ENCODE measurements at regions not wholly inside any gene's neighbourhood (a gene's known extent, or its start where the extent isn't known, plus 50 kb on each side); places are given as distances from the start of the nearest gene placed in this dataset.
"Not testable (repeated sequence)": the region's sequence is repeated elsewhere in the genome, so short reads cannot be mapped to it uniquely, and the experiment has no call there.

DNA sequence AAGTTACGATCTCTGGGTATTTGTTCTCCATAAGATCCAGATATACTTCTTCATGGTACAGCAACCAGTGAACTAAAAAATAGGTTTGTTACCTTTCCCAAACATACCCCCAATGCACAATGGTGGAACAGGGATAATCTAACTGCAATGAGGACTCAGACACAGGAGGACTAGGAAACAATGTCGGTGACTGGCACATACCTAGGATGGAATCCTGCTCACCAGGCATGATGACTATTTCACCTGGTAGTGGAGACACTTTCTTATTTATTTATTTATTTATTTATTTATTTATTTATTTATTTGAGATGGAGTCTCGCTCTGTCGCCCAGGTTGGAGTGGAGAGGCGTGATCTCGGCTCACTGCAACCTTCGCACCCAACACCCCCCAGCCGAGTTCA, 159.9 kb upstream of the CCNH start:
- FAIRE-seq = no peak
- DNase-seq (ENCODE audit: insufficient read length, low spot score) = no peak

DNA sequence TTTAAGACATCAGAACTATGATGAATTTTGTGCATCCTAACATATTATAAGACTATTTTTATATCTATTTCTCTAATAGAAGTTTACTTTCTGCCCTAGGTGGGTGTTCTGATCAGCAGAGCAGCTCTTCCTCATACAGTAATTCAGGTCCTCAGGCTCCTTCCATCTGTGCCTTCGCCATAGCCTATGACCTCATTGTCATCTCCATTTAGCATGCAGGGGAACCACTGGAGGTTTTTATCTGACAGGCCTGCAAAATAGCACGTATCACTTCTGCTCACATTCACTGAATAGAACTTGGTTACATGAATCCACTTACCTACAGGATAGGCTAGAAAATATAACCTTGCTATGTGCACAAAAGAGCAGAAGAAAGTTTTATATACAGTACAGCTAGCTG, 159.4 kb upstream of the CCNH start:
- DNase-seq (ENCODE audit: insufficient read length, low spot score) (no peak), FAIRE-seq (no peak)

DNA sequence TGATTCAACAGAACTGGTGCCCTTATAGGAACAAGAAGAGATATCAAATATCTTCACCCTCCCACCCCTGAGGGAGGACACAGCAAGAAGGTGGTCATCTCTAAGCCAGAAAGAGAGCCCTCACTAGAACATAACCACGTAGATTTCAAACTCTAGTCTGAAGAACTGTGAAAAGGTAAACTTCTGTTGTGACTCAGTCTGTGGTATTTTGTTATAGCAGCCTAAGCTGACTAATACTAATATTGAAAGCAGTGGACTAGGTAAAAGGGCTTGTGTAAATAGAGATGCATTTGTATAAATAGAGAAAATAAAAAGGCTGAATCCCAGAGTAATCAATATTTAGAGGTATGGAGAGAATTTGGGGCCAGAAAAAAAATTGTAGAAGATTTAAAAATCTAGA, 157.6 kb upstream of the CCNH start:
- FAIRE-seq (no peak), DNase-seq (ENCODE audit: insufficient read length, low spot score) (no peak)

DNA sequence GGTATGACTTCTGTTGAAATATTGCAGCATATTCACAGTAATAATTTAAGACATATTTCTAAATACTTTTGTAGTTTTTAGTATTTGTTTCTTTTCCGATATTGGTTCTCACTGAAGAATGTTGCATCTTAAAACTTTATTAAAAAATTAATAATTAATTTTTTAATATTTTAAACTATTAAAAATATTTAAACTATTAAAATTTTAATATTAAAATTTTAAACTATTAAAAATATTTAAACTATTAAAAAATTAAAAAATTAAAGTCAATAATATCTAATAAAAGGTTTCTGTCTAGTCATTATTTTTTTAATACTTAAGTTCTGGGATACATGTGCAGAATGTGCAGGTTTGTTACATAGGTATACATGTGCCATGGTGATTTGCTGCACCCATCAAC, 149.3 kb upstream of the CCNH start:
- no peak for FAIRE-seq
- no peak for DNase-seq (ENCODE audit: insufficient read length, low spot score)

DNA sequence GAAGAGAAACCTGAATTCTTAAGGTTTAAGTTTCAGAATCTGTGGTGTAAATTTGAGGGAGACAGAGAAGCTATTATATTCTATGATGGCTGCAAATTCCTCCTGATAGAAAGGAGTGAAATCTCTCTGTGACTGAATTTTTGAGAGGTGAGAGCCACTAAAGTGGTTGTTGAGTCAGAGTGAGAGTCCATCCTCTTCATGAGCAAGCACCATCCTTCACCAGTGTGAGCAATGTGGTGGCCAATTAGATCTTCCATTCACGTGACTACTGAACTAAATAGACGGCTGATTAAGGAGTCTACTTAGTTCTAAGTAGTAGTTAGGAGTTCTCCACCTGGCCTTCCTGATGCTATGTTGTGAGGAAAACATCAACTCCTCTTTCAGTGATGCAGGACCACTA, 147.8 kb upstream of the CCNH start:
- DNase-seq (ENCODE audit: insufficient read length, low spot score) (no peak), FAIRE-seq (no peak)

DNA sequence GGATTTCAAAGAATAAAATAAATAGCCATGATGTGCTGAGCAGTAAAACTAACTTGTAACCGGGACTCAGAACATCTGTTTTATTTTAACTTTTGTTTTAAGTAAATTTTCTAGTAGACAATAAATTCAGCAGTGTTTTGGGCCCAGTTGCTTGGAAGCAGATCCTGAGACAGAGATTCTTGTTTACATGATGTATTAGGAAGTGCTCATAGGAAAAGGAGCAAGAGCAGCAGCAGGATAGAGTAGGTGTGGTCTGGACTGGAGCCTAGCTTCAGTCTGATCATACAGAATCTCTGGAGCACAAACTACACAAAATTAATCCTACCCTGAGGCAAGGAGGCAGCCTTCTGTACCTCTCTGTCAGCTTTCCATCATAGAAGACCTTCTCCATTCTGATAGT, 139.2 kb upstream of the CCNH start:
- DNase-seq (ENCODE audit: insufficient read length, low spot score) = no peak
- FAIRE-seq = no peak

DNA sequence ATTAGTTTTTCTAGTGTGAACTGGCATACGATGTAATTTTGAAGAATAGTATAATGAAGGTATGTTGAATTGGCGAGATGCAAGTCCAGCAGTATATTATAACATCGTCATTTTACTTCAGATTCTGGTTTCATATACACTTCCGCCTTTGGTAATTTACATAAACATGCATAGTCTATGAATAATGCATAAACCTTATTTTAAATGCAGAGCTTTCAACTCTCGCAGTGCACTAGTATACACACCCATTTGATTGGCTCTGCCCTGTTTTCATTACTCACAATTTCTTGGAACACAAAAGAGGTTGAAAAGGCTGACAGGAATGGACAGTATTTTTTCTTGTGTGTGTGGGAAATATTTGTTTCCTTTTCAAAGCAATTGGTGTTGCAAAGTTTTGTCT, 128.9 kb upstream of the CCNH start:
- no peak for FAIRE-seq

DNA sequence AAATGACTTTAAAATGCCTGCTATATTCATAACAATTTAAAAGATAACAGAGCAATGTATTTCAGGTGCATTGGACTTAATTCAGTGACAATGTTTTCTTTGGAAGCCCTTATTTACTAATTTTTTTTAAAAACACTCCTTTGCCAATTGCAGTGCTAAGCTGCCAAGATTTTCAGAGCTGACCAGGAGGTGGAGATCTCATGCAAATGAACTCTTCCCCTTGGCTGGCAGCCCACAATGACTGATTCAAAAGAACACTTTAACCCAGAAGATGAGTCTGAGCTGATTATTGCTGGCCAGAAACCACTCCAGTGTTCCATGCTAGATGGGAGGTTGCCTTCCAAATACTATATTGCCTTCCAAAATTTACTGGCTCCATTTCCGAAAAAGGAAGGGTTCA, 128.3 kb upstream of the CCNH start:
- no peak for DNase-seq (ENCODE audit: insufficient read length, low spot score)
- FAIRE-seq = no peak

More for the DNA sequence above, 128.9 kb upstream of the CCNH start:
- DNase-seq (ENCODE audit: insufficient read length, low spot score) = no peak

DNA sequence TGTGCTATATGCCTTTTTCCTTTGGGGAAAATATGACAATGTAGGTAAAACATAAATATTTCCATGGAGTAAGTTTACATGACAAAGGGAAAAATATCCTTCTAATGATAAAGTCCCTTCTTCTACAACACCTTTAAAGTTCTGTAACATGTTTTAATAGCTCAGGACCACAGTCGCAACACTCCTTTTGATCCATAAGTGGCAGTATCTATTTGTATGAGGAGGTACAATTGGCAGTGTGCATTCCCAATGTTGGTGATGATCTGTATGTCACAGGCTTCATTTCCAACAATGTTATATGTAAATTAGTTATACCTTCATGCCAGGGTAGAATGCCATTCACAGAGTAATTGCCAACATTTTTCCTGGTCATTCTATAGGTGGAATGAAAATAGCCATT, 127.1 kb upstream of the CCNH start:
- DNase-seq (ENCODE audit: insufficient read length, low spot score) (no peak), FAIRE-seq (no peak)

DNA sequence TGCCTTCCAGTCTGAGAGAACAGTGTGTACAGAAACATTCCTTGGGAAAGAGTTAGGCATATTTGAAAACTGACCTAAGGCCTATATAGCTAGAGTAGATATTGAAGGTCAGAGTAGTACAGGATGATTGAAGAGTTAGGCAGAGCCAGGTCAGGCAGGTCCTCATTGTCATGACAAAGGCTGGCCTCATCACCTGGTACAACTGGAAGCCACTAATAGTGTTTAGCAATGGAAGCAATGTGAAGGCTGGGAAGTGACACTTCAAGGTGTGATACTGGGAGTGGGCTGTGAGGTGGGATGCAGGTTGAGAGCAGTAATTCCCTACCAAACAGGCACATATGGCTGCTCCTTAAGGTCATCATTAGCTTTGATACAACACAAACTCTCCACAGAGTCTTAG, 123.6 kb upstream of the CCNH start:
- DNase-seq (ENCODE audit: insufficient read length, low spot score) (no peak), FAIRE-seq (no peak)

DNA sequence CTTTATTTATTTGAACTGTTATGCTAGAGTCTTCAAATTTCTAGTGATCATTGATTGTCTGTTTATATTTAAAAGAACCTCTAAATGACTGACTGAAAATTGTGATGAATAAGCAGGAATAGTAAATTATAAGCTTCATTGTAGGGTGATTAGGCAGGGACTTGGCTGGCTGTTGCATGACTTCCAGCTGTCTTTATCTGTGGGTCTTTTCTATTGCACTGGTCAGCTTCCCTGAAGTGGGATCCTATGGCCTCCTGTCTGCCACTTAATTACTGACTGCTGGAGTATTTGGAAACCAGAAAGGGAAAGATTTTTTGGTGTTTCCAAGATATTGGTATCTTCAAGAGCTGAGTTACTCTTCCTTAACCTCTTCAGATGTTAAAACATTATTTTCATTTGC, 123.0 kb upstream of the CCNH start:
- DNase-seq (ENCODE audit: insufficient read length, low spot score) (no peak), FAIRE-seq (no peak)

DNA sequence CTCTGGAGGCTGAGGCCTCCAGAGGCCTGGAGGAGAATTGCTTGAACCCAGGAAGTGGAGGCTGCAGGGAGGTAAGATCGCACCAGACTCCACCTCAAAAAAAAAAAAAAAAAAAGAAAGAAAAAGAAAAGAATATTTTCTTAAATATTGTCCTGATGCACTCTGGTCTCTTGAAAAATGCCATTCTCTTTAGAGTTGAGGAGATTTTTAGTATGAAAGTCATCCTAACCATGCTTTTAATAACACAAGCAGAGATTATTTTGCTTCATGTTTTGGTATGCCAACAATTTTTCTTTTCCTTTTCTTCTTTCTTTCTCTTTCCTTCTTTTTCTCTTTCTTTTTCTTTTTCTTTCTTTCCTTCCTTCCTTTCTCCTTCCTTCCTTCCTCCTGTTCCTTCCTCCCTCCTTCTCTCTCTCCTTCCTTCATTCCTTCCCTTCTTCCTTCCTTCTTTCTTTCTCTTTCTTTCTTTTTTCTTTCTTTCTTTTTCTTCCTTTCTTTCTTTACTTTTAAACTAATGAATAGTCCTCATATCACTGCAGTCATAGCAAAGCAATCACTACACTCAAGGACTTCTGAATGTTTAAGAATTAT, 116.9 kb upstream of the CCNH start:
- FAIRE-seq (no peak), DNase-seq (ENCODE audit: insufficient read length, low spot score) (no peak)

DNA sequence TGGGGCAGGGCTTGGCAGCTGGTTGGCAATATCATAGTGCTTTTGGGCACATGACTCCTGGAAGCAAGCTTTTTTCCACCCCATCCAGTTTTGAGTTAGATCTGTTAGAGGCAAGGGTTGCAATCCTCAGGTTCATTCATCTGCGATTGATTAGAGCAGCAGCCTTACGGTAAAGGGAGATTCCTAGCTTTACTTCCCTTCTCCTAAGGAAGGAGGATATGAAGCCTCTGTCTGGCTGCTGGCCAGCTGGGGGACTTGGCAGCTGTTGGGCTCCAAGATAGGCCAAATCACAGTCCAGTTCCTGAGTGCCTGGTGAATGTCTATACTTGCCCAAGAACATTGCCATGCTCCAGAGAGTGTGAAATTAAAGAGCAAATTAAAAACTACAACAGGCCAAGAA, 113.4 kb upstream of the CCNH start:
- FAIRE-seq (no peak), DNase-seq (ENCODE audit: insufficient read length, low spot score) (no peak)

DNA sequence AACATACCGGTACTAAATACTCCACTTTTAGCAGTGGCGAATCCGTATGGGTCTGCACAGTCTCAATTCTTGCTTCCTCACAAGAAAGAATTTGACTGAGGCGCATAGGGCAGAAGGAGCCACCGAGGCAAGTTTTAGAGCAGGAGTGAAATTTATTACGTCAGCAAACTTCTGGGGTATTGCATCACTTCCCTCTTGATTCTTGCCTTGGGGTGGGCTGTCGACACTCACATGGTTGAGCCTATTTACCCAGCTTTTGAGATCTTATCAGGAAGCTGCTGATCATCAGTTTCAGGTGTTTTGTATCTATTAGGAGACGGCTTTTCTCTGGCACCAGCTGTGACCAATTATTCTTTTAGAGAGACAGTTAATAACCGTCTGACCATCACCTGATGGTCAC, 111.5 kb upstream of the CCNH start:
- FAIRE-seq = no peak

DNA sequence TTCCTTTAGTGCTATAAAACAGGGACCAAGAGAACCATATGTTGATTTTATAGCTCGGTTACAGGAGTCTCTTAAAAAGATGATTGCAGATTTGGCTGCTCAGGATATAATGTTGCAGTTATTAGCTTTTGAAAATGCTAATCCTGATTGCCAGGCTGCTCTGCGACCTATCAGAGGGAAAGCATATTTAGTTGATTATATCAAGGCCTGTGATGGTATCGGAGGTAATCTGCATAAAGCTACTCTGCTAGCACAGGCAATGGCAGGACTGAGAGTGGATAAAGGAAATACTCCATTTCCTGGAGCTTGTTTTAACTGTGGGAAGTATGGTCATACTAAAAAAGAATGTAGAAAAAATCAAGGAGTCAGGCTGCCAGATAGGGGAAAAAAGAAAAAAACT, 99.0 kb upstream of the CCNH start:
- FAIRE-seq; DNase-seq (ENCODE audit: insufficient read length, low spot score): not testable (repeated sequence)

More for the DNA sequence above, 111.5 kb upstream of the CCNH start:
- no peak for DNase-seq (ENCODE audit: insufficient read length, low spot score)

DNA sequence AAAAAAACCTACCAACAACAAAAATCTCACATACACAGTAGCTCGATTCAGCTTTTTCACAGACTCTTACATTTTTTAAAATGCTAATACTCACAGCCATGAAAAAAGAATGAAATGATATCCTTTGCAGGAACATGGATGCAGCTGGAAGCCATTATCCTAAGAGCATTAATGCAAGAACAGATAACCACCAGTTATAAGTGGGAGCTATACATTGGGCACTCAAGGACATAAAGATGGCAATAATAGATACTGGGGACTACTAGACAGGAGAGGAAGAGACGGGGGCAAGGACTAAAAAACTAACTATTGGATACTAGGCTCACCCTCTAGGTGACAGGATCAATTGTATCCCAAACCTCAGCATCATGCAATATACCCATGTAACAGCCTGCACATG, 90.3 kb upstream of the CCNH start:
- no peak for FAIRE-seq
- DNase-seq (ENCODE audit: insufficient read length, low spot score) = no peak

DNA sequence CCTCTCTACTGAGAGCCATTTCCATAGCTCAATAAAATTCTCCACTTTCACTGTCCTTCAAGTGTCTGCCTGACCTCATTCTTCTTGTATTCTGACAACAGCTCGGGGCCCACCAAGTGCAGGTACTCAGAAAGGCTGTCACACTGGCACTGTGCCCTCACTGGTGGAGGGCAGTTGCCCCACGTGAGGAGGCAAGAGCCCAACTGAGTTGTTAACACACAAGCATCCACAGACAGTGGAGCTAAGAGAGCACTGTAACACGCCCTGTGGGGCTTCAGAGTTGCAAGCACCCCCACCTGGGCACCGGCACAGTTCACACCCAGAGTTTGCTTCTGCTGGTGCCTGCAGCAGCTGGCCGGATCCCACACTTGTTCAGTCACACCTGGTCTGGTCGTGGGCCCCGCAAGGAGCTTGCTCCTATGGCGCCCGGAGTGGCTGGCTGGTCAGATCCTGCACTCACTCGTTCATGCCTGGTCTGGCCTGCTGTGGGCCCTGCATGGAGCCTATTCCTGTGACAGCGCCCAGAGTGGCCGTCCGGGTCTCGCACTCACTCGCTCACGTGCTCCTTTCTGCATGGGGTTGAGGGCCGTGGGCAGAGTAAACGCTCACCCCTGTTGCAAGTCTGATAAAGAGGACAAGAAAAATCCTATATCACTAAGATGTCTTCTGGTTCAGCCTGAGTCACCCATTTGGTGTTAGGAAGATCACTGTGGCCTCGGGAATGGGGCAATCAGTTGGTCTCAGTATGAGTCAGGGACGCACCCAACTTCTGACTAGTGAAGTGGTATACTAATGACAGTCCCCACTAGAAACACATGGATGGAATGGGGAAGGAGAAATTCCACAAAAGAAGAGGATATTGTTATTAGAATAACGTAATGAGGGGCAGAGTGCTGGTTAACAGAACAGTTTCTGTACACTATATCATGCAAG, 87.0 kb upstream of the CCNH start:
- FAIRE-seq (no peak), DNase-seq (ENCODE audit: insufficient read length, low spot score) (no peak)

Data from GM19239 (cell line).